ENCODE measurements at regions not wholly inside any gene's neighbourhood (a gene's known extent, or its start where the extent isn't known, plus 50 kb on each side); places are given as distances from the start of the nearest gene placed in this dataset.

GRCh38 chr12:126095748-126096510 lies 1030.7 kb downstream of the AACS start:
- TF ChIP-seq POLR2A (IDR thresholded peaks at IDR 0.05) (no peak), CTCF (IDR thresholded peaks at IDR 0.05) (no peak)

All from heart left ventricle (tissue), 13 donors.